WTC11 (cell line): ENCODE measurements at regions not wholly inside any gene's neighbourhood (a gene's known extent, or its start where the extent isn't known, plus 50 kb on each side); places are given as distances from the start of the nearest gene placed in this dataset.

ENCODE experiments used
- ATAC-seq: fragments of 200-7000 bp; cut with Tn5 transposase; 2 replicates; pipeline ENCODE4 v1.10.0; 2021; ENCODE audit warnings: mild to moderate bottlenecking, moderate library complexity
- CTCF ChIA-PET: fragments of 300-600 bp; sonication (Branson Sonifier 250); formaldehyde crosslinking; loops from one replicate; lab custom pipeline; 2021; ENCODE audit warnings: antibody characterized with exemption; lab: Charles Lee
- POLR2A ChIA-PET: fragments of 350-600 bp; sonication (Branson Sonifier 250); formaldehyde crosslinking; loops from one replicate; lab custom pipeline; 2021; ENCODE audit warnings: antibody characterized with exemption; lab: Charles Lee
- DNase-seq: peaks from one replicate; pipeline ENCODE4 v3.0.0; 2021; ENCODE audit warnings: low spot score
- H3K27ac Mint-ChIP-seq: 2 replicates; pipeline ENCODE4 v1.8.0; 2021; ENCODE audit warnings: mixed read lengths
- H3K27me3 Mint-ChIP-seq: 2 replicates; pipeline ENCODE4 v1.8.0; 2021; ENCODE audit warnings: low read depth, mild to moderate bottlenecking, moderate library complexity, mixed read lengths
- H3K36me3 Mint-ChIP-seq: 2 replicates; pipeline ENCODE4 v1.8.0; 2021; ENCODE audit warnings: mixed read lengths
- H3K4me1 Mint-ChIP-seq: 2 replicates; pipeline ENCODE4 v1.8.0; 2022; ENCODE audit warnings: mixed read lengths
- H3K4me3 Mint-ChIP-seq: 2 replicates; pipeline ENCODE4 v1.8.0; 2021; ENCODE audit warnings: mild to moderate bottlenecking, moderate library complexity, mixed read lengths
- H3K9me3 Mint-ChIP-seq: 2 replicates; pipeline ENCODE4 v1.8.0; 2021; ENCODE audit warnings: mixed read lengths
- ELF4 ChIP-seq: sonication (generic); formaldehyde crosslinking; IDR thresholded peaks from 2 replicates; pipeline ENCODE4 v1.8.1; 2022; ENCODE audit warnings: low read depth, mild to moderate bottlenecking, moderate library complexity, missing genetic modification reagents
- GABPB1 ChIP-seq: sonication (generic); formaldehyde crosslinking; IDR thresholded peaks from 2 replicates; pipeline ENCODE4 v1.8.1; 2023; ENCODE audit warnings: mild to moderate bottlenecking, missing genetic modification reagents
- GRHL2 ChIP-seq: fragments of 250-450 bp; sonication (Bioruptor Pico); IDR thresholded peaks from 2 replicates; pipeline ENCODE4 v1.8.0; 2022; ENCODE audit warnings: mild to moderate bottlenecking, moderate library complexity; ENCODE audit not compliant: insufficient replicate concordance, severe bottlenecking
- HMGA2 ChIP-seq: fragments of 250-450 bp; sonication (Bioruptor Pico); IDR thresholded peaks from 2 replicates; pipeline ENCODE4 v1.4.0; 2021; ENCODE audit warnings: mild to moderate bottlenecking, moderate library complexity
- MLX ChIP-seq: sonication (generic); formaldehyde crosslinking; IDR thresholded peaks from 2 replicates; pipeline ENCODE4 v1.8.1; 2023; ENCODE audit warnings: mild to moderate bottlenecking, missing genetic modification reagents, moderate library complexity
- MXD4 ChIP-seq: fragments of 250-450 bp; sonication (Bioruptor Pico); IDR thresholded peaks from 2 replicates; pipeline ENCODE4 v1.8.0; 2021; ENCODE audit warnings: mild to moderate bottlenecking, moderate library complexity, borderline replicate concordance
- MYBL2 ChIP-seq: sonication (generic); formaldehyde crosslinking; IDR thresholded peaks from 2 replicates; pipeline ENCODE4 v1.8.1; 2023; ENCODE audit warnings: mild to moderate bottlenecking, moderate library complexity, missing genetic modification reagents
- NR3C1 ChIP-seq: sonication (generic); formaldehyde crosslinking; conservative IDR thresholded peaks from 2 replicates; pipeline ENCODE4 v1.8.1; 2023; ENCODE audit warnings: low read depth, mild to moderate bottlenecking, missing genetic modification reagents
- PRRX2 ChIP-seq: fragments of 250-450 bp; sonication (Bioruptor Pico); IDR thresholded peaks from 2 replicates; pipeline ENCODE4 v1.8.0; 2021; ENCODE audit warnings: mild to moderate bottlenecking
- RELA ChIP-seq: sonication (generic); formaldehyde crosslinking; IDR thresholded peaks from 2 replicates; pipeline ENCODE4 v1.8.1; 2022; ENCODE audit warnings: missing genetic modification reagents, mild to moderate bottlenecking, borderline replicate concordance
- SMAD4 ChIP-seq: sonication (generic); formaldehyde crosslinking; IDR thresholded peaks from 2 replicates; pipeline ENCODE4 v1.8.0; 2022; ENCODE audit warnings: mild to moderate bottlenecking, missing genetic modification reagents
- TCF7 ChIP-seq: sonication (generic); formaldehyde crosslinking; IDR thresholded peaks from 2 replicates; pipeline ENCODE4 v1.8.0; 2022; ENCODE audit warnings: mild to moderate bottlenecking, low read depth, missing genetic modification reagents, moderate library complexity
- TEAD1 ChIP-seq: sonication (generic); formaldehyde crosslinking; IDR thresholded peaks from 2 replicates; pipeline ENCODE4 v1.8.0; 2022; ENCODE audit warnings: mild to moderate bottlenecking, missing genetic modification reagents
- ZBTB21 ChIP-seq: sonication (generic); formaldehyde crosslinking; IDR thresholded peaks from 2 replicates; pipeline ENCODE4 v1.8.1; 2023; ENCODE audit warnings: mild to moderate bottlenecking, missing genetic modification reagents, borderline replicate concordance
- ZMAT4 ChIP-seq: fragments of 250-450 bp; sonication (Bioruptor Pico); IDR thresholded peaks from 2 replicates; pipeline ENCODE4 v1.9.0; 2021; ENCODE audit warnings: mild to moderate bottlenecking
- ZNF121 ChIP-seq: sonication (generic); formaldehyde crosslinking; IDR thresholded peaks from 2 replicates; pipeline ENCODE4 v1.8.0; 2023; ENCODE audit warnings: missing genetic modification reagents
- ZNF138 ChIP-seq: sonication (generic); formaldehyde crosslinking; conservative IDR thresholded peaks from 2 replicates; pipeline ENCODE4 v1.8.1; 2022; ENCODE audit warnings: mild to moderate bottlenecking, moderate library complexity, missing genetic modification reagents
- ZNF317 ChIP-seq: sonication (generic); formaldehyde crosslinking; IDR thresholded peaks from 2 replicates; pipeline ENCODE4 v1.8.1; 2023; ENCODE audit warnings: low read depth, mild to moderate bottlenecking, moderate library complexity, missing genetic modification reagents, borderline replicate concordance
- ZNF671 ChIP-seq: fragments of 250-450 bp; sonication (Bioruptor Pico); IDR thresholded peaks from 2 replicates; pipeline ENCODE4 v1.8.0; 2021; ENCODE audit warnings: mild to moderate bottlenecking
- TF ChIP-seq, protein P1 (sequence below): sonication (generic); formaldehyde crosslinking; IDR thresholded peaks from 2 replicates; pipeline ENCODE4 v1.8.0; 2022; ENCODE audit warnings: missing genetic modification reagents
- TF ChIP-seq, protein P2 (sequence below): sonication (generic); formaldehyde crosslinking; conservative IDR thresholded peaks from 2 replicates; pipeline ENCODE4 v1.8.1; 2022; ENCODE audit warnings: mild to moderate bottlenecking, missing genetic modification reagents
- TF ChIP-seq, protein P3 (sequence below): sonication (generic); formaldehyde crosslinking; IDR thresholded peaks from 2 replicates; pipeline ENCODE4 v1.8.0; 2022; ENCODE audit warnings: mild to moderate bottlenecking, missing genetic modification reagents

DNA sequence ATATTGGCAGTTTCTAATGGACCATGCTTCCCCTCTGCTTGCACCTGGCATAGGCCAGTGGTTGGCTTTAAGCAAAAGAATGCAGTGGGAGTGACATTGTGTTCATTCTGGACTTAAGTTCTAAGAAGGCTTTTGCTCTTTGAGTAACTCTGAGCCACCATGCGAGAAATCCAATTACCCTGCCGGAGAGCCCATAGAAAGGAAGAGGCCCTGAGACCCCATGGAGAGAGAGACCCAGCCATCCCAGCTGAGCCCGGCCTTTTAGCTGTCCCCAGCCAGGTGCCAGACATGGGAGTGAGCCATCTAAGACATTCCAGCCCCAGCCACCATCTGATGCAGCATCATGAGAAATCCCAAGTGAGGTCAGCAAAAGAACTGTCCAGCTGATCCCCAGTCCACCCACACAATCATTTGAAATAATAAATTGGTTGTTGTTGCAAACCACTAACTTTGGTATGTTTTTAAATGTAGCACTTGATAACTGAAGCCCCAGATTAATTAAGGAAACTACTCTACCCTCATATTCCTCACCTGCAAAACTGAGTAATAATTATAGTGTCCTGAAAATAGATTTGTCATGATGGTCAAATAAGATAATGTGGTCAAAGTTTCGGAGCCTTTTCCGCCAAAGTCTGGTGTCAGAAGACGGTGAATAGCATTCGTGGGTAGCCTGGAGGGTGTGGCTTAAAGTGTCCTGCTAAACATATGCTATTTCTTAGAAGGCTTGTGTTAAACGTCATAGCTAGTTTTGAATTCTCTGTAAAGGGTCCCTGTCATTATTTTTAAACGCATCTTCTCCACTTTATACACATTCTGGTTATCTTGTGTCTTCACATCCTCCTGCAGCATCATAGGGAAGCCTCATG is 166.6 kb upstream of the PELI2 start:
- peaks cover 4% of the 10 kb centered on the region; the same call in 1 of the 2 replicates for H3K9me3 Mint-ChIP-seq
- POLR2A ChIA-PET = no interaction called here
- no peak overlapping the region for H3K27ac Mint-ChIP-seq
- ATAC-seq = no peak
- TF ChIP-seq TEAD1 (CRISPR knock-in tag) = no peak
- TF ChIP-seq ZMAT4 (CRISPR knock-in tag) = no peak
- TF ChIP-seq ZNF317 (CRISPR knock-in tag) = no peak
- TF ChIP-seq MLX (CRISPR knock-in tag) = no peak
- no peak for TF ChIP-seq PRRX2
- TF ChIP-seq NR3C1 = no peak
- TF ChIP-seq ZNF138 = no peak
- TF ChIP-seq MYBL2 (CRISPR knock-in tag) = no peak
- TF ChIP-seq SMAD4 (CRISPR knock-in tag) = no peak
- no peak for TF ChIP-seq GABPB1 (CRISPR knock-in tag)
- TF ChIP-seq ZNF671 = no peak
- peaks cover 12% of the 10 kb centered on the region for H3K4me1 Mint-ChIP-seq
- no peaks in the 10 kb centered on the region; the same call in 1 of the 2 replicates for H3K27me3 Mint-ChIP-seq
- H3K4me3 Mint-ChIP-seq = no peak overlapping the region
- DNase-seq = no peak
- CTCF ChIA-PET = no interaction called here
- no peaks in the 10 kb centered on the region for H3K36me3 Mint-ChIP-seq

- Mint-ChIP-seq H3K27ac (no peak overlapping the region), H3K9me3 (peaks cover 4% of the 10 kb centered on the region; the same call in 1 of the 2 replicates), H3K27me3 (no peaks in the 10 kb centered on the region; the same call in 1 of the 2 replicates), H3K36me3 (no peaks in the 10 kb centered on the region), H3K4me1 (peaks cover 26% of the 10 kb centered on the region), H3K4me3 (no peak overlapping the region)
- CTCF ChIA-PET = no interaction called here
- TF ChIP-seq RELA (CRISPR knock-in tag) (no peak), ZNF121 (CRISPR knock-in tag) (no peak), GRHL2 (CRISPR knock-in tag) (no peak), HMGA2 (CRISPR knock-in tag) (no peak), MXD4 (no peak), TEAD1 (CRISPR knock-in tag) (no peak), ZBTB21 (no peak), ELF4 (CRISPR knock-in tag) (no peak), TCF7 (CRISPR knock-in tag) (no peak)
- TF ChIP-seq, protein P1, sequence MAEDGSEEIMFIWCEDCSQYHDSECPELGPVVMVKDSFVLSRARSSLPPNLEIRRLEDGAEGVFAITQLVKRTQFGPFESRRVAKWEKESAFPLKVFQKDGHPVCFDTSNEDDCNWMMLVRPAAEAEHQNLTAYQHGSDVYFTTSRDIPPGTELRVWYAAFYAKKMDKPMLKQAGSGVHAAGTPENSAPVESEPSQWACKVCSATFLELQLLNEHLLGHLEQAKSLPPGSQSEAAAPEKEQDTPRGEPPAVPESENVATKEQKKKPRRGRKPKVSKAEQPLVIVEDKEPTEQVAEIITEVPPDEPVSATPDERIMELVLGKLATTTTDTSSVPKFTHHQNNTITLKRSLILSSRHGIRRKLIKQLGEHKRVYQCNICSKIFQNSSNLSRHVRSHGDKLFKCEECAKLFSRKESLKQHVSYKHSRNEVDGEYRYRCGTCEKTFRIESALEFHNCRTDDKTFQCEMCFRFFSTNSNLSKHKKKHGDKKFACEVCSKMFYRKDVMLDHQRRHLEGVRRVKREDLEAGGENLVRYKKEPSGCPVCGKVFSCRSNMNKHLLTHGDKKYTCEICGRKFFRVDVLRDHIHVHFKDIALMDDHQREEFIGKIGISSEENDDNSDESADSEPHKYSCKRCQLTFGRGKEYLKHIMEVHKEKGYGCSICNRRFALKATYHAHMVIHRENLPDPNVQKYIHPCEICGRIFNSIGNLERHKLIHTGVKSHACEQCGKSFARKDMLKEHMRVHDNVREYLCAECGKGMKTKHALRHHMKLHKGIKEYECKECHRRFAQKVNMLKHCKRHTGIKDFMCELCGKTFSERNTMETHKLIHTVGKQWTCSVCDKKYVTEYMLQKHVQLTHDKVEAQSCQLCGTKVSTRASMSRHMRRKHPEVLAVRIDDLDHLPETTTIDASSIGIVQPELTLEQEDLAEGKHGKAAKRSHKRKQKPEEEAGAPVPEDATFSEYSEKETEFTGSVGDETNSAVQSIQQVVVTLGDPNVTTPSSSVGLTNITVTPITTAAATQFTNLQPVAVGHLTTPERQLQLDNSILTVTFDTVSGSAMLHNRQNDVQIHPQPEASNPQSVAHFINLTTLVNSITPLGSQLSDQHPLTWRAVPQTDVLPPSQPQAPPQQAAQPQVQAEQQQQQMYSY = no peak
- TF ChIP-seq, protein P2, sequence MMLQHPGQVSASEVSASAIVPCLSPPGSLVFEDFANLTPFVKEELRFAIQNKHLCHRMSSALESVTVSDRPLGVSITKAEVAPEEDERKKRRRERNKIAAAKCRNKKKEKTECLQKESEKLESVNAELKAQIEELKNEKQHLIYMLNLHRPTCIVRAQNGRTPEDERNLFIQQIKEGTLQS (CRISPR knock-in tag) = no peak
- TF ChIP-seq, protein P3, sequence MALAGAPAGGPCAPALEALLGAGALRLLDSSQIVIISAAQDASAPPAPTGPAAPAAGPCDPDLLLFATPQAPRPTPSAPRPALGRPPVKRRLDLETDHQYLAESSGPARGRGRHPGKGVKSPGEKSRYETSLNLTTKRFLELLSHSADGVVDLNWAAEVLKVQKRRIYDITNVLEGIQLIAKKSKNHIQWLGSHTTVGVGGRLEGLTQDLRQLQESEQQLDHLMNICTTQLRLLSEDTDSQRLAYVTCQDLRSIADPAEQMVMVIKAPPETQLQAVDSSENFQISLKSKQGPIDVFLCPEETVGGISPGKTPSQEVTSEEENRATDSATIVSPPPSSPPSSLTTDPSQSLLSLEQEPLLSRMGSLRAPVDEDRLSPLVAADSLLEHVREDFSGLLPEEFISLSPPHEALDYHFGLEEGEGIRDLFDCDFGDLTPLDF = no peak
- POLR2A ChIA-PET = no interaction called here
- no peak for DNase-seq
- ATAC-seq = no peak
These were observed 164.1 kb upstream of the PELI2 start for GRCh38 chr14:55954108-55954507.
